ENCODE measurements at regions not wholly inside any gene's neighbourhood (a gene's known extent, or its start where the extent isn't known, plus 50 kb on each side); places are given as distances from the start of the nearest gene placed in this dataset.

GRCh38 chr2:129763966-129764365, 215.5 kb upstream of the RAB6C start:
- TF ChIP-seq GABPA (IDR thresholded peaks at IDR 0.05 in 1 of 2, conservative IDR thresholded peaks at IDR 0.05 in 1 of 2) = no peak
- no peak for TF ChIP-seq CTCF (IDR thresholded peaks at IDR 0.05; ENCODE audit: low read depth, low read length, missing input control)
- TF ChIP-seq REST (IDR thresholded peaks at IDR 0.05) = no peak

Data from liver (tissue), 3 donors.